Daoy (cell line): ENCODE measurements at regions not wholly inside any gene's neighbourhood (a gene's known extent, or its start where the extent isn't known, plus 50 kb on each side); places are given as distances from the start of the nearest gene placed in this dataset.

Experiments
- DNase-seq: peaks from one replicate; pipeline ENCODE4 v3.0.0-alpha.2; 2015; ENCODE audit warnings: low read depth

DNA sequence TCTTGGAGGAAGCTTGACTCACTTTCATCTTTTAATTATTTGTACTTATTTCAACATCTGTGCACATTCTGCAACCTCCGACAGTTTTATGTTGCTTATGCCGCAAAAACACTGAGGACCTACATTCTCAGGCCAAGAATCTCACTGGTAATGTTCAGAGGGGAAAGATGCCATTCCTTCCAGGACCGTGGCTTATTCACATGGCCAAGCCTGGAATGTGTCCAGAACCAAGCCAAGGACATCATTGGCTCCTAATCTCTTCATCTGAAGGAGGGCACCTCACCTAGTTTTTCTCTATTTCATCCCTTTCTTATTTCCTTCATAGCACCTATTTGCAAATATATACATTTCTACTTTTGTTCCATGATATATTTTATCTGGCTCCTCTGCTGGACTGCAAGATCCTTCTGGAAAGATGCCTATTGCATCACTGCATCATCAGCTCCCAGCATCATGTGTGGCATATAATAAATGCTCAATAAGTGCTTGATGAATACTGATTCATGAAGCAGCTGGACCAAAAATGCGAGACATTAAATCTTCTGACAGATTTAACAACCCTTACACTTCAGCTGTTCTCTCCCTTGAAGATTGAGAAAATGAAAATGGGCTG lies 377.1 kb downstream of the TNS1 start:
- no peak for DNase-seq

GRCh38 chr2:217623281-217623912 lies 379.4 kb downstream of the TNS1 start:
- no peak for DNase-seq

DNA sequence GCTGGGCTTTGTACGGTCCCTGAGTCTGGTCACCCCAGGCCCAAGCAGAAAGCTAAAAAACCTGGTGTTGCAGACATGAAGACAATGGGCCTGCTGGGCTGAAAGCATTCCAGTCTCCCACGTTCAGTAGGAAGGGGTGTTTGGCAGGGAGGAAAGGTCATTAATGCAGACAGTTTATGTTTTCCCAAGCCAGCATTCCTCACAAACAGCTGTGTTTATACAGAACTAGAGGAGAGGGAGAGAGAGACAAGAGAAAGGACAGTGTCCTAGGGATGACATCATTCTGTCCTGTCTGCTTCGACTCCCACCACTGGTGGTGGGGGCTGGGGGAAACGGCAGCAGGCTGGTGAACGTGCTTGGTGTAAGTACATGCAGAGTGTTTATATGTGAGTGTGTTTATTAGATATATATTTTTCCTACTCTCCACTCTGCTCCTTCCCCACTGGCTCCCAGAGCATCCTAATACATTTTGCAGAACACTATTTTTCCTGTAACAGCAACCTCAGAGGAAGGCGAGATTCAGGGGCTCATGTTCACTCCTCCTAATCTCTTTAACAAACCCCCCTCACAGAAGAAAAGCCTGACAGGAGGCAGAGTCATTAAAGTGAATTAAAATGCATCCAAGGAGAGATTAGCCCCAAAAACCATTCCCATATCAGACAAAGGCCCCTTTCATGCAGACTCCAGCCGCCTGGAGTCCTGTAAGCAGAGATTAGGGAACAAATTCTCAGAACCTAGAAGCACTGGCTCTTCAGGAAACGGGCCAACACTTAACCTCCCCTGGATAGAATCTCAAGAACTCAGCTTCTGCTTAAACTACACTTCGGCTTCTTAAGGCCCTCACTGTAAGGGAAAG lies 380.4 kb downstream of the TNS1 start:
- peak; percentile 11 for DNase-seq

DNA sequence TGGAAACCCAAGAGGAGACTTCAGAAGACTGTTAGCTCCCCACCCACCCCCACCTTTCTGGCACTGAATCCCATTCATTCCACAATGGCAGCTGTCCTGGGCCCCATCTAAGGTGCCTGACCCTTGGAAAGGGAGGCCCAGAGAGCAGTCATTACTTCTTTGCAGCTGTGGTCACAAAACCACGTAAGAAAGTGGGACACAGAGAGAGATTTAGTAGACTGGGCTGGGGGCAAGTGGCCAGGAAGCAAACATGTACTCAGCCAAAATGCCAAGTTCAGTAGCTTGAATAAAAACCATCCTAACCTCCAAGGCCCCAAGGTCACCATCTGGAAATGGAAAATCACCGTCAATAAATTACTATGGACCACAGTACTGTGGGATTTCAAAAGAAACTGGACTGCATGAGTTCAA lies 381.4 kb downstream of the TNS1 start:
- no peak for DNase-seq

GRCh38 chr2:217618744-217619143 lies 384.1 kb downstream of the TNS1 start:
- DNase-seq = no peak

DNA sequence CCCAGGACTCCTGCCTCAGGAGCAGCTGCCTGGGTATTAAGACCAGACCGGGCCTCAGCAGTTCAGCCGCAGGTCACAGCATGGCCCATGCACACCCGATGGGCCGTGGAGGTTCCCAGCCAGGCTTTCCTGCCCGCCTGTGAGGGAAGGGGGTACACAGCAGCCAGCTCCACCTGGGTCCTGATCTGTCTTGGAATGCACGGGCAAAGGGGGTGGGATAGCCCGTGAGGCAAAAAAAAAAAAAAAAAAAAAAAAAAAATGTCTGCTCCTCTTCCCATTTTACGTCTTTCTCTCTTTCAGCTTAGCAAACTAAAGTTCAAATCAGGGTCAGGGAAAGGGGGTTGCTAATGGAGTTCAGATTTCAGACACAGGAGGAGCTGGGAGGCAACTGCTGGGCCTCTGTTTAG lies 385.2 kb downstream of the TNS1 start:
- DNase-seq = no peak

DNA sequence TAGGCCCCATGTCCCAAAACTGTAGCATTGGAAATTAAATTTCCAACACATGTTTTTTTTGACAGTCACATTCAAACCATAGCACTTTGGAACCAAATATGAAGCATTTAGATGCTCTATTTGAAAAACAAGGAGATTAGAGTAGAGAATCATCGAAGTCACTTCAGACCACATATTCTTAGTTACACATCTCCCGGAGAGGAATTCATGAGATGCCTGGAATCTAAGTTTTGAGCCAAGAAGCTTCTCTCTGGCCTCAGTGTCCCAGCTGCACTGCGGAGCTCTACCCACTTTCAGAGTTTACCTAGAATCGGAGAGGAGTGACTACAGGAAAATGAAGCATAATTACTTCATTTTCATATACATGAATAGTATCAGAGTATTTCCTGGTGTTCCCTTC lies 385.9 kb downstream of the TNS1 start:
- DNase-seq = no peak

DNA sequence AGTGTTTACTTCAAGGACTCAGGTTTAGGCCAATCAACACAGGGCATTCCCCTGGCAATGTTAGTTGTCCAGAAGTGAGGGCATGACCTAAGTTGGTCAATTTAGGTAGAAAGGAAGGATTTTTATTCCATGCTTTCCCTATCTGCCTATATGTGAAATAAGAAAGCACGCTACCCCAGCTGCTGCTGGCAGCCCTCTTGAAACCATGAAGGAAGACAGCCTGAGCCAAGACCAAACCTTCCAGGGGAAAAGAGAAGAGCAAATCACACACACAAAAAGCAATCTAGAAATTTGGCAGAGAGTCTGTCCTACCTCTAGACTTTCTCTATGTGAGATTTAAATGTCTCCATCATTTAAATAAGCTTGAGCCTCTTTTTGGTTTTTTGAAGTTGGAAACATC lies 387.6 kb downstream of the TNS1 start:
- no peak for DNase-seq

- no peak for DNase-seq
These were observed 388.3 kb downstream of the TNS1 start for GRCh38 chr2:217614498-217614897.

GRCh38 chr2:217614096-217614495 lies 388.7 kb downstream of the TNS1 start:
- no peak for DNase-seq

DNA sequence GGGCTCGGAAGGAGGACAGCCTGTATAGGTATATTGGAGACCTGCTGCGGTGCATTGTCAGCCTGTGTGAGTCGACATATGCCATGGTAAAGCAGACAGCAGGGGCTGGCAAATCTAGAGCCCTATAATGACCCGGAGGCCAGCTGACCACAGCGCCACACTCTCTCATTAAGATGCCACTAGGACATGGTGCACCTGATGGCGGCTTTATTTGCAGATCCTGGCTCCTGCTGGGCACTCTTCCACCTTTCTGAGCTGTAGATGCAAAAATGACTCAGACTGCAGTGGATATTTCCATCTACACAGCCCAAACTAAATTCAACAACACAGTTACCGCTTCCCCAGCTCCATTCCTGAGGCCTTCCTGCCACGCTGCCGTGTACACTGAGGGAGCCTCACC lies 389.9 kb downstream of the TNS1 start:
- DNase-seq = no peak

DNA sequence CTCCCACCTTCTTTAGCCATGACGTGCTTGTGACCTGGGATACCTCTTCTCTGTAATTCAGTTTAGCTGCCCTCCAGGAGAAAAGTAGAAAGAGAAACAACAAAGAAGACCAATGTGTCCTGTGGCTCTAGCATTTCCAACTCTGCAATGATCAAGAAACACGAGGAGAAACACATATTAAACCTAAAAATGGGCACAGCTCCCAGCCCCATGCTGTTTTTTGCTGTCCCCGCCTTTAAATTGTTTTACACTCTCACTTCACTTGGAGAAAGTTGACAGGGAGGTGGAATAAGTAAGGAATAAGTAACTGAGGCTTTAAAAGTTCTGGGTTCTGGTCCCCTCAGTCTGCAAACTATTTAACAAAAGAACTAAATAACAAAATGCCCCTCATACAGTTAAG lies 390.6 kb downstream of the TNS1 start:
- no peak for DNase-seq

GRCh38 chr2:217611626-217612127 lies 391.1 kb downstream of the TNS1 start:
- no peak for DNase-seq

- no peak for DNase-seq
These were observed 391.7 kb downstream of the TNS1 start for GRCh38 chr2:217611056-217611455.

DNA sequence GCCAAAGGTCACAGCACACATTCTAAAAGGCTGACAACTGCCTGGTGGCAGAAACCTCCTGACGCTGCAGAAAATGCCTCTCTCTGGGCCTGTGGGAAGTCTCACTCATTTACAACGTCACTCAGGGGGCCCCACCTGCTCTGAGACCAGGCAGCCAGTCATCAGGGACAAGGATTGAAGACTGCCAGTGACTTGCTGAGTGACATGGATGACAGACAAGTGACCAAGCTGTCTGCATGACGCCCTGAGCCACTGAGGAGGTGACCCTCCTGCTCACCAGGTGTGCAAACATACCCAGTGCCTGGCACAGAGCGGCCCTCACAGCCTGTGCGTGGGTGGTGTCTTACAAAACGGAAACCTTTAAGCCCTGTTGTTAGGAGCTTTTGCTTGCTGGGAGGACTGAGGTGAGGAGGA lies 392.4 kb downstream of the TNS1 start:
- no peak for DNase-seq

DNA sequence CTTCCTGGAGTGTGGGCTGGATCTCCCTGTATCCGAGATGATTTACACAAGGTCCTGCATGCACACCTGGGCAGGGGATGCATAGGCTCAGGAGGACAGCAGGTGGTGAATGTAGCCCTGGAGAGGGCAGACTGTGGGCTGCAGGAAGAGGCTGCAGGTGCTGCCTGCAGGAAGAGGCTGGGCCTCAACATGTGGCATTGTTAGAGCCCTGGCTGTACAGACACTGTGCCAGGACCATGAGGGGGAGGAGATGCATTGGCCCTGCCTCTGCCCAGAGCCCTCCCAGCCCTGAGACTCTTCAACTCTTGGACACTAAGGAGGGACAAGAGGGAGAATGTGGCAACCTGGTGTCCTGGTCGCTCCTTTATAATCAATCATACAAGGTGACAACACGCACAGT lies 392.8 kb downstream of the TNS1 start:
- no peak for DNase-seq

- DNase-seq = no peak
These were observed 396.5 kb downstream of the TNS1 start for GRCh38 chr2:217606296-217606695.

DNA sequence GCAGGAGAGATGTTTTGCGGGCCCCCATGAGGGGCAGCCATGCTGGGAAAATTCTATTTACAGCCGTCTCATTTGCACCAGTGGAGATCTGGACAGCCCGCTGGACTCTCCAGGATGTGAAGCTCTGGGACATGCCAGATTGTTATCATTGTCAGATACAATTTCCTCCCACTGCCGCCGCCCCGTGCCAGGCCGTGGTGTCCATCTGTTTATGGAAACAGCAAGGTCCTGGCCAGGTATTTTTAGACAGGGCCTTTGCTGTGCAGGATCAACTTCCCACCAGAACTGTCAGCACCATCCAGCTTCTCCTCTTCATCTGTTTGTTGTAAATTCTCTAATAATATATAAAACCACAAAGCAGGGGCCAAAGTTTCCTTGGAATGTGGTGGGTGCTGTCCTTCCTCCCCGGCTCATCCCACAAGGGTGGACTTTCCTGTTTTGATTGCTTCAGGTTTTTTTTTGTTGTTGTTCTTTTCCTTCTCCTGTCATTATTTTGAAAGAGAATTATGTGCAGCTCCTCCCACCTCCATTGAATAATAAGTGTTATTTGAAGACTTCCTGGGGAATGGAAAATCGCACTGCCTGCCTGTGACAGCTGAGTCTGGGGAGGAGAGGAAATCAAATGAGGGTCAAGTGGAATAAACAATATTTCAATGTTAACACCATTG lies 398.1 kb downstream of the TNS1 start:
- no peak for DNase-seq

DNA sequence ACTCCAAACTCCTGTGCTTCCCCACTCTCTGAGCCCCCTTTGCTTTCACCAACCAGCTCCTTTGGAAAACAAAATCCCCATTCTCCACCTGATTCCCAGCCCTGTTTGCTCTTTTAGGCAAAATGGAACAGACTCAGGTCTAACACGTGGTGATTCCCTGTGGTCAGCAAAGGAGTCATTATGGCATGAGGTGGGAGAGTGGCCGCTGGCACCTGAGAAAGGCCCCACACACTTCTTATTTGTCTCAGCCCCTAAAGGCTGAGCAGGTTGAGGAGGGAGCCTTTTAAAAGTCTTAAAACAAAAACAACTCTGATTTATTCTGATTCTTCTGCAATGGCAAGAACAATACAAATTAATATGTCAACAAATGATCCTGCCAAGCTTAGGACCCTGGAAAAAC lies 401.2 kb downstream of the TNS1 start:
- DNase-seq = no peak

DNA sequence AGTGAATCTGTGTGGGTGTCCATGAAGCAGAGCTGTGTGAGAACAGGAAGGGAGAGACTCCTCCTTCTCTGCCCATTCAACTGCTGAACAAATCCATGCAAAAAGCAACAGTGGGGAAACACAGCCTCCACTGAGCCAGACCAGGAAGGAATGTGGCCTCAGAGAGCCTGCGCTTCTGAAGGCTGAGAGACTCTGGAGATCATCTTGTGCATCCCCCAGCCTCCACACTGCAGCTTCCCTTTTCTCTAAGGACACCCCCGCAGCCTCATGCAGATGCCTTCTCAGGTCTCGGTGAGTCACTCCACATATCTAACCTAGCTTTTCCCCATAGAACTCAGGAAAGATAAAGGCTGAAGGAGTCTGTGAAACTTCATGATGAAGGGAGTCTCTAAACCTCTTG lies 402.9 kb downstream of the TNS1 start:
- no peak for DNase-seq

- no peak for DNase-seq
These were observed 405.1 kb downstream of the TNS1 start for GRCh38 chr2:217597681-217598080.

- DNase-seq = no peak
These were observed 405.6 kb downstream of the TNS1 start for GRCh38 chr2:217597145-217597544.
